Thyroid gland (tissue), 4 donors: ENCODE measurements at regions not wholly inside any gene's neighbourhood (a gene's known extent, or its start where the extent isn't known, plus 50 kb on each side); places are given as distances from the start of the nearest gene placed in this dataset.

Source experiments
- CTCF ChIP-seq, 6 experiments: fragments of 200-600 bp in 3 of 6; fragments of 450-650 bp in 3 of 6; sonication (generic) in 3 of 6; IDR thresholded peaks; one replicate each; pipeline ENCODE4 v1.5.1; 2016 to 2019; ENCODE audit warnings: antibody characterized with exemption in 6 of 6, mild to moderate bottlenecking in 2 of 6, inconsistent platforms in 1 of 6, moderate library complexity in 1 of 6
- POLR2A ChIP-seq, 2 donors: fragments of 450-650 bp; IDR thresholded peaks; one replicate each; pipeline ENCODE4 v1.6.1; 2017; ENCODE audit warnings: antibody characterized with exemption in 2 of 2, mild to moderate bottlenecking in 2 of 2, moderate library complexity in 1 of 2

- peak in 5 of 6 experiments; percentile 44 to 76 (median 69) for TF ChIP-seq CTCF (IDR thresholded peaks at IDR 0.05)
- no peak for TF ChIP-seq POLR2A (IDR thresholded peaks at IDR 0.05)
Observed at GRCh38 chr9:81522716-81523551, 166.4 kb downstream of the TLE1 start.
